Left ventricle myocardium inferior (tissue), 1 donor: ENCODE measurements at regions not wholly inside any gene's neighbourhood (a gene's known extent, or its start where the extent isn't known, plus 50 kb on each side); places are given as distances from the start of the nearest gene placed in this dataset.

Experiments used
- DNase-seq: peaks from one replicate; pipeline ENCODE4 v3.0.0-alpha.2; 2020
- H3K27ac ChIP-seq: fragments of 200-600 bp; replicated peaks from 2 replicates; pipeline ENCODE4 v1.8.0; 2021
- H3K27me3 ChIP-seq: fragments of 200-600 bp; 2 replicates; pipeline ENCODE4 v1.8.0; 2021; ENCODE audit warnings: low read depth
- H3K36me3 ChIP-seq: fragments of 200-600 bp; 2 replicates; pipeline ENCODE4 v1.8.0; 2021
- H3K4me1 ChIP-seq: fragments of 200-600 bp; 2 replicates; pipeline ENCODE4 v1.8.0; 2021
- H3K4me3 ChIP-seq: fragments of 200-600 bp; 2 replicates; pipeline ENCODE4 v1.8.0; 2021; ENCODE audit warnings: mild to moderate bottlenecking, moderate library complexity
- H3K9me3 ChIP-seq: fragments of 200-600 bp; replicated peaks from 2 replicates; pipeline ENCODE4 v1.8.0; 2021
- intact Hi-C: fragments of 100-400 bp; cut with micrococcal nuclease; formaldehyde crosslinking; loops from one replicate; pipeline ENCODE4 v1.11.0; 2022
- TF ChIP-seq, protein P1 (sequence below): fragments of 200-600 bp; IDR thresholded peaks from 2 replicates; pipeline ENCODE4 v1.8.0; 2021; ENCODE audit warnings: antibody characterized with exemption, mild to moderate bottlenecking, borderline replicate concordance
- donor health status: DM: no; HTN: yes; CAD: no; lungs with severe emphysema.

DNA sequence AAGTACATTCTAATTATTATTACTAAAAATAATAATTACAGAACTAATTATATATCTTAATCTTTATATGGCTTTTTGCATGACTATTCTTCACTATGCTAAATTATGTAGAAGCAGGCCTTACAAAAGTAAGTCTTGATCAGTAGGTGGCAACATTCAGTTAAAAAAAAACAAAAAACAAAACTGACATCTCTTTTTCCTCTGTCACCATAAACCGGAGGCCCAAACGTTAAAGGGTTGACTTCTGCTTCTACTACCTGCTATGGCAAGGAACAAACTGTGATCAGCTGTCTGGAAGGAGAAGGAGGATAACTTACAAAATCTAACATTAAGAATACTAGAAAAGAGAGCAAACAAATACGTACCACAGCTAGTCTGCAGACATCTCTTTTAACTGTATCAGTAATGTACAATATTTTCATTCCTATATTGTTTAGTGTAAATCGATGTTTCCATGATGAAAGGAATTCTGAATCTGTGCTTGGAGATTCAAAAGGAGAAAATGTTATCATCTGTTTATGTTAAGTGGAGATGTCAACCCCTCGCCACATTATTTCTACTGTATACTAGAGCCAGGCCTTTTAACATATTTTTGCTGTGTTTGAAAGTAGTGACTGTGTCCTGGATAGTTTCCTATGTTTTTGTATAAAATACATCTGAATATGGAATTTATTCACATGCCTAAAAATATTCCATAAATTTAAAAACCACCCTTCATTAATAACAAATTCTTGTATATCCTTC, 1525.4 kb downstream of the SLITRK1 start:
- H3K4me1 ChIP-seq, result no peaks in the 10 kb centered on the region

DNA sequence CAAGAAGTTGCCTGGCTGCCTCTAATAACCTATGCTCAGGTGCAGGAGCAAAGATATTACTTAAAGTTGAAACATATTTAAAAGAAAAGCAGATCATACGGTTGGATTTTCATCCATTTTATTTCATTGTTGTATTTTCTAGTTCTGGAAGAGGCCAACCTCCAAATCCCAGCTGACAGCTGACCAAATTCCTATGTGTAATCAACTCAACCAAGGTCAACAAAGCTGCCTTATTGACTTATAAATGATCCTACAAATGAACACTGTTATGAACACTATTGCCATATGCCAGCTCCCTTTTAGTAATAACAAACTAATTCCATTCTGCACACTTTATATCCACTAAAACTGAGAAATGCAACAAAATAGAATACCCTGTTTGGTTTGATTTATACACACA, 1537.4 kb downstream of the SLITRK1 start:
- Histone ChIP-seq H3K36me3 (no peaks in the 10 kb centered on the region), H3K27me3 (no peaks in the 10 kb centered on the region), H3K4me3 (no peak overlapping the region), H3K27ac (no peak overlapping the region), H3K9me3 (peaks cover 6% of the 10 kb centered on the region), H3K4me1 (no peaks in the 10 kb centered on the region)
- intact Hi-C loops, result no loop called here
- no peak for DNase-seq
- TF ChIP-seq, protein P1, sequence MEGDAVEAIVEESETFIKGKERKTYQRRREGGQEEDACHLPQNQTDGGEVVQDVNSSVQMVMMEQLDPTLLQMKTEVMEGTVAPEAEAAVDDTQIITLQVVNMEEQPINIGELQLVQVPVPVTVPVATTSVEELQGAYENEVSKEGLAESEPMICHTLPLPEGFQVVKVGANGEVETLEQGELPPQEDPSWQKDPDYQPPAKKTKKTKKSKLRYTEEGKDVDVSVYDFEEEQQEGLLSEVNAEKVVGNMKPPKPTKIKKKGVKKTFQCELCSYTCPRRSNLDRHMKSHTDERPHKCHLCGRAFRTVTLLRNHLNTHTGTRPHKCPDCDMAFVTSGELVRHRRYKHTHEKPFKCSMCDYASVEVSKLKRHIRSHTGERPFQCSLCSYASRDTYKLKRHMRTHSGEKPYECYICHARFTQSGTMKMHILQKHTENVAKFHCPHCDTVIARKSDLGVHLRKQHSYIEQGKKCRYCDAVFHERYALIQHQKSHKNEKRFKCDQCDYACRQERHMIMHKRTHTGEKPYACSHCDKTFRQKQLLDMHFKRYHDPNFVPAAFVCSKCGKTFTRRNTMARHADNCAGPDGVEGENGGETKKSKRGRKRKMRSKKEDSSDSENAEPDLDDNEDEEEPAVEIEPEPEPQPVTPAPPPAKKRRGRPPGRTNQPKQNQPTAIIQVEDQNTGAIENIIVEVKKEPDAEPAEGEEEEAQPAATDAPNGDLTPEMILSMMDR, result no peak

More for the DNA sequence above, 1525.4 kb downstream of the SLITRK1 start:
- Histone ChIP-seq H3K27me3 (no peaks in the 10 kb centered on the region), H3K4me3 (no peak overlapping the region), H3K36me3 (no peaks in the 10 kb centered on the region), H3K9me3 (no peaks in the 10 kb centered on the region), H3K27ac (no peak overlapping the region)
- TF ChIP-seq, protein P1, result no peak
- DNase-seq, result no peak
- intact Hi-C loops, result no loop called here

DNA sequence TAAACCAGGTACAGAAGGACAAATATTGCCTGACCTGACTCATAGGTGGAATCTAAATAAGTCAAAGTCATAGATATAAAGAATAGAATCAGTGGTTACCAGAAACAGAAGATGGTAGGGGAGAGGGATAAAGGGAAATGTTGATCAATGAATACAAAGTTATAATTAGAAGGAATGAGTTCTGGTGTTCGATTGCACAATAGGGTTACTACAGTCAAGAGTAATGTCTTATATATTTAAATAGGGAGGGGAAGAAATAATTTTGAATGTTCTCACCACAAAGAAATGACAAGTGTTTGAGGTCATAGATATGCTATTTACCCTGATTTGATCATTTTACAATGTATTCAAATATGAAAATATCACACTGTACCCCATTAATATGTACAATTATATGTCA, 1541.2 kb downstream of the SLITRK1 start:
- TF ChIP-seq, protein P1, result no peak
- no peak overlapping the region for H3K4me3 ChIP-seq

DNA sequence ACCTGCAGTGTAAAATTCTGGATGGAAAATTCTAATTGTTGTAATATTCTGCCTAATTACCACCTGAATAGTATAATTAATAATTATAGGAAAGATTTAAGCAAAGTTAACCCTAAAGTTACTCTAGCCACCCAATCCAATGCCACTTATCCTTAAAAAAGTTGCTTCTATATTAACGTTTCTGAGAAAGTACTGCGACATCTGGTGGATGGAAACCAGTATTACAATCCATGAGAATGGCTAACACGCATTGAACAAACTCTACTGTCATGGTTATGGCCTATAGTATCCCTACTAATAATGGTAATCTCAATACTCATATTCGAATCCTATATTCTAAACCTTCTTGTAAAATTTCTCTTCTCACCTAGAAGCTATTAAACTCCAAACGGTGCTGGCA, 1551.8 kb downstream of the SLITRK1 start:
- no peaks in the 10 kb centered on the region for H3K4me1 ChIP-seq
- DNase-seq, result no peak
- intact Hi-C loops, result no loop called here
- no peak overlapping the region for H3K27ac ChIP-seq
- peaks cover 13% of the 10 kb centered on the region for H3K9me3 ChIP-seq
- no peaks in the 10 kb centered on the region for H3K36me3 ChIP-seq
- H3K27me3 ChIP-seq, result no peaks in the 10 kb centered on the region
- H3K4me3 ChIP-seq, result no peak overlapping the region
- TF ChIP-seq, protein P1, result peak; percentile 25

More for the DNA sequence above, 1541.2 kb downstream of the SLITRK1 start:
- H3K36me3 ChIP-seq, result no peaks in the 10 kb centered on the region
- no peak for DNase-seq
- H3K9me3 ChIP-seq, result no peaks in the 10 kb centered on the region
- intact Hi-C loops, result no loop called here
- H3K4me1 ChIP-seq, result no peaks in the 10 kb centered on the region
- H3K27ac ChIP-seq, result no peak overlapping the region
- H3K27me3 ChIP-seq, result no peaks in the 10 kb centered on the region

DNA sequence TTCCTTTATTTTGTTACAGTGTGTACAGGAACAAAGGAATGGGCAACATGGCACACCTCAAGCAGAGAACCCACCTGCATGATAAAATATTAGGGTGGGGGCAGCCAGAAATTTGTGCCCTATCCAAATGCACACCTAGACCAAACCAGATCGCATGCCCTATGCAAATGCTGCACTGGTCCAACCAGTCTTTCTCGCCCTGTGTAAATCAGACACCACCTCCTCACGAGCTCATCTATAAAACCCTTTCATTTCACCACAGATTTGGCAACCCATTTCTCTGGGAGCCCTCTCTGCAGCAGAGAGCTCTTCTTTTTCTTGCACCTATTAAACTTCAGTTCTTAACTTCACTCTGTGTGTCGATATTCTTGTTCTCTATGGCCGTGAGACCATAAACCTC, 1559.2 kb downstream of the SLITRK1 start:
- TF ChIP-seq, protein P1, result no peak
- no peaks in the 10 kb centered on the region for H3K4me1 ChIP-seq
- no peak overlapping the region for H3K27ac ChIP-seq
- no peaks in the 10 kb centered on the region for H3K36me3 ChIP-seq
- no peak overlapping the region for H3K4me3 ChIP-seq
- no peaks in the 10 kb centered on the region for H3K27me3 ChIP-seq
- intact Hi-C loops, result no loop called here
- DNase-seq, result no peak
- H3K9me3 ChIP-seq, result peaks cover 6% of the 10 kb centered on the region
